IMR-90 (cell line): ENCODE measurements at regions not wholly inside any gene's neighbourhood (a gene's known extent, or its start where the extent isn't known, plus 50 kb on each side); places are given as distances from the start of the nearest gene placed in this dataset.

Experiments
- ATAC-seq: fragments of 200-7000 bp; cut with Tn5 transposase; 2 replicates; pipeline ENCODE4 v1.9.1; 2020; ENCODE audit warnings: low read depth, mild to moderate bottlenecking, moderate library complexity
- BruUV-seq: library from RNA; stranded (reverse); fragments of 400-500 nt; replicated peaks from 2 replicates; lab custom pipeline; 2021; lab: Mats Ljungman, UMichigan
- CTCF ChIA-PET: fragments of 300-600 bp; formaldehyde crosslinking; extraction: SDS; loops from one replicate; lab custom pipeline; 2021; ENCODE audit warnings: antibody characterized with exemption; lab: Yijun Ruan, JAX
- POLR2A ChIA-PET: fragments of 300-600 bp; sonication (Branson Sonifier 250); formaldehyde crosslinking; loops from one replicate; lab custom pipeline; 2022; ENCODE audit warnings: antibody characterized with exemption; ENCODE audit not compliant: unreplicated experiment; lab: Charles Lee
- DNase-seq: peaks from one replicate; pipeline ENCODE4 v3.0.0; 2013
- H2AFZ ChIP-seq: replicated peaks from 2 replicates; pipeline ENCODE3; 2013; ENCODE audit warnings: low read length, mild to moderate bottlenecking; ENCODE audit not compliant: poor library complexity
- H2AK5ac ChIP-seq: 2 replicates; pipeline ENCODE4 v1.6.1; 2013; ENCODE audit warnings: low read depth, low read length, inconsistent platforms
- H2AK9ac ChIP-seq: replicated peaks from 2 replicates; pipeline ENCODE3; 2013; ENCODE audit warnings: mild to moderate bottlenecking, low read depth, low read length, moderate library complexity; ENCODE audit not compliant: poor library complexity
- H2BK120ac ChIP-seq: 2 replicates; pipeline ENCODE4 v1.6.1; 2013; ENCODE audit warnings: low read depth, low read length, inconsistent platforms
- H2BK15ac ChIP-seq: 3 replicates; pipeline ENCODE4 v1.6.1; 2013; ENCODE audit warnings: low read depth, low read length, inconsistent platforms
- H2BK20ac ChIP-seq: 2 replicates; pipeline ENCODE4 v1.6.1; 2013; ENCODE audit warnings: low read depth, mild to moderate bottlenecking, inconsistent platforms, low read length, moderate library complexity
- H2BK5ac ChIP-seq: 2 replicates; pipeline ENCODE4 v1.6.1; 2013; ENCODE audit warnings: mild to moderate bottlenecking, low read depth, low read length, inconsistent platforms; ENCODE audit not compliant: poor library complexity, severe bottlenecking
- H3K14ac ChIP-seq: replicated peaks from 2 replicates; pipeline ENCODE4 v1.6.1; 2013; ENCODE audit warnings: low read depth, low read length, inconsistent platforms
- H3K18ac ChIP-seq: 2 replicates; pipeline ENCODE4 v1.6.1; 2013; ENCODE audit warnings: low read depth, low read length, control low read depth
- H3K23ac ChIP-seq: 2 replicates; pipeline ENCODE4 v1.6.1; 2013; ENCODE audit warnings: low read depth, low read length, inconsistent platforms
- H3K27ac ChIP-seq: 2 replicates; pipeline ENCODE4 v1.5.1; 2013; ENCODE audit warnings: mild to moderate bottlenecking, control low read depth, low read length; ENCODE audit not compliant: insufficient read depth
- H3K27me3 ChIP-seq: 2 replicates; pipeline ENCODE4 v1.6.1; 2013; ENCODE audit warnings: low read length; ENCODE audit not compliant: control insufficient read depth, insufficient read depth
- H3K36me3 ChIP-seq: 2 replicates; pipeline ENCODE4 v1.6.1; 2013; ENCODE audit warnings: low read length, mixed read lengths; ENCODE audit not compliant: control insufficient read depth, insufficient read depth
- H3K4ac ChIP-seq: 2 replicates; pipeline ENCODE4 v1.6.1; 2013; ENCODE audit warnings: low read depth, low read length, inconsistent platforms
- H3K4me1 ChIP-seq: 2 replicates; pipeline ENCODE4 v1.6.1; 2013; ENCODE audit warnings: low read length, mixed read lengths; ENCODE audit not compliant: control insufficient read depth, insufficient read depth
- H3K4me2 ChIP-seq: 2 replicates; pipeline ENCODE4 v1.6.1; 2013; ENCODE audit warnings: low read depth, mild to moderate bottlenecking, control low read depth, low read length, moderate library complexity
- H3K4me3 ChIP-seq: 2 replicates; pipeline ENCODE4 v1.5.1; 2013; ENCODE audit warnings: low read depth, mild to moderate bottlenecking, control low read depth, low read length, moderate library complexity; ENCODE audit not compliant: insufficient read depth
- H3K56ac ChIP-seq: 2 replicates; pipeline ENCODE4 v1.6.1; 2013; ENCODE audit warnings: low read length, inconsistent platforms; ENCODE audit not compliant: insufficient read depth; ENCODE audit errors: extremely low read depth
- H3K79me1 ChIP-seq, 2 experiments: 2 replicates each; pipeline ENCODE4 v1.6.1; 2013; ENCODE audit warnings: low read length in 2 of 2, inconsistent platforms in 1 of 2, low read depth in 1 of 2
- H3K9ac ChIP-seq: 2 replicates; pipeline ENCODE4 v1.6.1; 2013; ENCODE audit warnings: low read depth, low read length, control low read depth
- H3K9me1 ChIP-seq: 2 replicates; pipeline ENCODE4 v1.6.1; 2013; ENCODE audit warnings: low read length, inconsistent platforms; ENCODE audit not compliant: insufficient read depth
- H3K9me3 ChIP-seq: 2 replicates; pipeline ENCODE4 v1.6.1; 2013; ENCODE audit warnings: low read length; ENCODE audit not compliant: control insufficient read depth, insufficient read depth
- H4K20me1 ChIP-seq: 2 replicates; pipeline ENCODE4 v1.6.1; 2013; ENCODE audit warnings: low read length, inconsistent platforms; ENCODE audit not compliant: insufficient read depth
- H4K5ac ChIP-seq: 2 replicates; pipeline ENCODE4 v1.6.1; 2013; ENCODE audit warnings: mild to moderate bottlenecking, low read depth, low read length, control low read depth
- H4K8ac ChIP-seq, 2 experiments: 2 replicates each; pipeline ENCODE4 v1.6.1; 2013; ENCODE audit warnings: low read depth in 2 of 2, low read length in 2 of 2, control low read depth in 1 of 2, inconsistent platforms in 1 of 2
- H4K91ac ChIP-seq: 2 replicates; pipeline ENCODE4 v1.6.1; 2013; ENCODE audit warnings: low read depth, low read length, inconsistent platforms; ENCODE audit not compliant: insufficient read depth
- BHLHE40 ChIP-seq: fragments of 150-350 bp; IDR thresholded peaks from 2 replicates; pipeline ENCODE4 v1.6.1; 2016; ENCODE audit warnings: mild to moderate bottlenecking, low read depth, low read length
- CHD1 ChIP-seq: IDR thresholded peaks from 2 replicates; pipeline ENCODE4 v1.6.1; 2012; ENCODE audit warnings: low read depth, low read length, improper control_type of control experiment
- CTCF ChIP-seq: conservative IDR thresholded peaks from 2 replicates; pipeline ENCODE4 v1.5.1; 2012; ENCODE audit warnings: mild to moderate bottlenecking, low read depth, low read length, improper control_type of control experiment
- FOS ChIP-seq: fragments of 150-350 bp; IDR thresholded peaks from 2 replicates; pipeline ENCODE4 v1.6.1; 2016; ENCODE audit warnings: low read depth, low read length
- POLR2A ChIP-seq: IDR thresholded peaks from 2 replicates; pipeline ENCODE4 v1.6.1; 2012; ENCODE audit warnings: mild to moderate bottlenecking, low read depth, low read length
- RAD21 ChIP-seq: IDR thresholded peaks from 2 replicates; pipeline ENCODE4 v1.6.1; 2012; ENCODE audit warnings: low read length, improper control_type of control experiment
- WGBS, 2 experiments: methylation state at CpG; one replicate each; pipeline versions ENCODE4 v1.1.5 to v1.1.7; 2013; ENCODE audit warnings: missing lambda C conversion rate in 2 of 2; ENCODE audit not compliant: insufficient read length in 1 of 2; ENCODE audit errors: extremely low coverage in 2 of 2; 5-methylcytosine and 5-hydroxymethylcytosine counted together
- dilution Hi-C: fragments of 300-500 bp; cut with HindIII; formaldehyde crosslinking; loops from one replicate; pipeline ENCODE4 v1.14.3; 2018; ENCODE audit warnings: low sequenced_read_pairs; ENCODE audit not compliant: unreplicated experiment
- in situ Hi-C: fragments of 300-500 bp; cut with MboI; formaldehyde crosslinking; loops from 3 replicates; pipeline ENCODE4 v1.14.3; 2019; ENCODE audit warnings: low sequenced_read_pairs, inconsistent platforms, mixed read lengths
- intact Hi-C: fragments of 100-400 bp; cut with micrococcal nuclease; formaldehyde crosslinking; loops from 2 replicates; pipeline ENCODE4 v1.10.0; 2022
- TF ChIP-seq, protein P1 (sequence below): fragments of 150-350 bp; IDR thresholded peaks from 2 replicates; pipeline ENCODE4 v1.6.1; 2017; ENCODE audit warnings: mild to moderate bottlenecking, antibody characterized with exemption, low read length, low read depth
- TF ChIP-seq, protein P2 (sequence below): fragments of 150-350 bp; IDR thresholded peaks from 2 replicates; pipeline ENCODE4 v1.6.1; 2016; ENCODE audit warnings: low read depth, mild to moderate bottlenecking, low read length, moderate library complexity, borderline replicate concordance

GRCh38 chr6:150687508-150687907 is 87.8 kb downstream of the PLEKHG1 start:
- no peak overlapping the region for H2AK5ac ChIP-seq
- H3K4me3 ChIP-seq = no peak overlapping the region
- H4K91ac ChIP-seq = no peak overlapping the region
- no peaks in the 10 kb centered on the region for H3K36me3 ChIP-seq
- H2BK15ac ChIP-seq = no peak overlapping the region
- H4K8ac ChIP-seq = no peak overlapping the region
- intact Hi-C loops = no loop called here
- no peak overlapping the region for H2BK120ac ChIP-seq
- no peaks in the 10 kb centered on the region; the same call in 1 of the 2 replicates for H3K27me3 ChIP-seq
- TF ChIP-seq, protein P1, sequence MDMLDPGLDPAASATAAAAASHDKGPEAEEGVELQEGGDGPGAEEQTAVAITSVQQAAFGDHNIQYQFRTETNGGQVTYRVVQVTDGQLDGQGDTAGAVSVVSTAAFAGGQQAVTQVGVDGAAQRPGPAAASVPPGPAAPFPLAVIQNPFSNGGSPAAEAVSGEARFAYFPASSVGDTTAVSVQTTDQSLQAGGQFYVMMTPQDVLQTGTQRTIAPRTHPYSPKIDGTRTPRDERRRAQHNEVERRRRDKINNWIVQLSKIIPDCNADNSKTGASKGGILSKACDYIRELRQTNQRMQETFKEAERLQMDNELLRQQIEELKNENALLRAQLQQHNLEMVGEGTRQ = no peak
- TF ChIP-seq RAD21 (no peak), BHLHE40 (no peak), CHD1 (no peak), POLR2A (no peak), FOS (no peak), CTCF (no peak)
- TF ChIP-seq, protein P2, sequence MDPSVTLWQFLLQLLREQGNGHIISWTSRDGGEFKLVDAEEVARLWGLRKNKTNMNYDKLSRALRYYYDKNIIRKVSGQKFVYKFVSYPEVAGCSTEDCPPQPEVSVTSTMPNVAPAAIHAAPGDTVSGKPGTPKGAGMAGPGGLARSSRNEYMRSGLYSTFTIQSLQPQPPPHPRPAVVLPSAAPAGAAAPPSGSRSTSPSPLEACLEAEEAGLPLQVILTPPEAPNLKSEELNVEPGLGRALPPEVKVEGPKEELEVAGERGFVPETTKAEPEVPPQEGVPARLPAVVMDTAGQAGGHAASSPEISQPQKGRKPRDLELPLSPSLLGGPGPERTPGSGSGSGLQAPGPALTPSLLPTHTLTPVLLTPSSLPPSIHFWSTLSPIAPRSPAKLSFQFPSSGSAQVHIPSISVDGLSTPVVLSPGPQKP = no peak
- in situ Hi-C loops = no loop called here
- WGBS, 2 experiments = no CpG with 5 or more reads among the region's 6 CpGs
- POLR2A ChIA-PET = no interaction called here
- no peaks in the 10 kb centered on the region for H3K9me3 ChIP-seq
- no peak overlapping the region for H3K9ac ChIP-seq
- H3K18ac ChIP-seq = no peak overlapping the region
- H2BK5ac ChIP-seq = no peak overlapping the region
- H4K5ac ChIP-seq = no peak overlapping the region
- no peak overlapping the region for H2BK20ac ChIP-seq
- no peaks in the 10 kb centered on the region for H4K20me1 ChIP-seq
- H3K56ac ChIP-seq = no peak overlapping the region
- no peaks in the 10 kb centered on the region for H3K9me1 ChIP-seq
- H3K23ac ChIP-seq = no peak overlapping the region
- H3K27ac ChIP-seq = no peak overlapping the region
- no peaks in the 10 kb centered on the region for H3K79me1 ChIP-seq
- dilution Hi-C loops = no loop called here
- no peak overlapping the region for H2AK9ac ChIP-seq
- CTCF ChIA-PET = interaction anchor here (0.6 kb wide), 1 partner anchor 451 kb away, joined by 3 read pairs; no protein-coding TSS in a partner anchor
- no peak for DNase-seq
- no peaks in the 10 kb centered on the region for H3K4me1 ChIP-seq
- H3K14ac ChIP-seq = no peak overlapping the region
- H3K4me2 ChIP-seq = no peak overlapping the region
- ATAC-seq = no peak
- no peak overlapping the region for H2AFZ ChIP-seq
- H3K4ac ChIP-seq = no peak overlapping the region
- BruUV-seq = no TSS peak
